Activated T-cell treated with anti-CD3 and anti-CD28 coated beads, Interleukin-2, amount 50 U/mL, for 72 hours (primary cell): ENCODE measurements at regions not wholly inside any gene's neighbourhood (a gene's known extent, or its start where the extent isn't known, plus 50 kb on each side); places are given as distances from the start of the nearest gene placed in this dataset.

Source experiments
- ATAC-seq, 2 donors: fragments of 150-1000 bp; cut with Tn5 transposase; replicated peaks in 1 of 2; 2 replicates each; pipeline ENCODE4 v1.10.0; 2021; ENCODE audit warnings: moderate library complexity in 2 of 2, mild to moderate bottlenecking in 1 of 2
- DNase-seq, 2 donors: peaks; one replicate each; pipeline ENCODE4 v3.0.0; 2021 to 2022; ENCODE audit warnings: mixed read lengths in 1 of 2
- H3K27ac Mint-ChIP-seq: one replicate; pipeline ENCODE4 v1.8.0; 2022; ENCODE audit warnings: mild to moderate bottlenecking, moderate library complexity, mixed read lengths
- H3K27me3 Mint-ChIP-seq: one replicate; pipeline ENCODE4 v1.8.0; 2022; ENCODE audit warnings: low read depth, mixed read lengths
- H3K36me3 Mint-ChIP-seq, 2 donors: one replicate each; pipeline ENCODE4 v1.8.0; 2022; ENCODE audit warnings: mixed read lengths in 2 of 2, mild to moderate bottlenecking in 1 of 2; ENCODE audit not compliant: insufficient read depth in 2 of 2
- H3K4me1 Mint-ChIP-seq: one replicate; pipeline ENCODE4 v1.8.0; 2022; ENCODE audit warnings: low read depth, mixed read lengths
- H3K4me3 Mint-ChIP-seq, 2 donors: one replicate each; pipeline ENCODE4 v1.8.0; 2022; ENCODE audit warnings: mild to moderate bottlenecking in 2 of 2, mixed read lengths in 2 of 2, moderate library complexity in 2 of 2
- H3K9me3 Mint-ChIP-seq, 2 donors: one replicate each; pipeline ENCODE4 v1.8.0; 2022; ENCODE audit warnings: mixed read lengths in 2 of 2

GRCh38 chr1:232274999-232275710 lies 354.8 kb downstream of the SIPA1L2 start:
- no peak for ATAC-seq
- peaks cover 8% of the 10 kb centered on the region for H3K27me3 Mint-ChIP-seq
- H3K4me3 Mint-ChIP-seq: no peak overlapping the region
- no peaks in the 10 kb centered on the region for H3K9me3 Mint-ChIP-seq
- H3K4me1 Mint-ChIP-seq: no peaks in the 10 kb centered on the region
- no peak overlapping the region for H3K27ac Mint-ChIP-seq
- DNase-seq: no peak
- no peaks in the 10 kb centered on the region for H3K36me3 Mint-ChIP-seq

GRCh38 chr1:232274236-232274855 lies 355.6 kb downstream of the SIPA1L2 start:
- DNase-seq (no peak), ATAC-seq (no peak)
- Mint-ChIP-seq H3K9me3 (no peaks in the 10 kb centered on the region), H3K27me3 (peaks cover 8% of the 10 kb centered on the region), H3K27ac (no peak overlapping the region), H3K36me3 (no peaks in the 10 kb centered on the region), H3K4me1 (no peaks in the 10 kb centered on the region), H3K4me3 (no peak overlapping the region)

- H3K27ac Mint-ChIP-seq: no peak overlapping the region
- ATAC-seq (no peak), DNase-seq (no peak)
- no peaks in the 10 kb centered on the region for H3K36me3 Mint-ChIP-seq
- H3K4me3 Mint-ChIP-seq: no peak overlapping the region
- H3K27me3 Mint-ChIP-seq: peaks cover 8% of the 10 kb centered on the region
- H3K4me1 Mint-ChIP-seq: no peaks in the 10 kb centered on the region
- H3K9me3 Mint-ChIP-seq: no peaks in the 10 kb centered on the region
Observed at GRCh38 chr1:232273011-232273410, 356.9 kb downstream of the SIPA1L2 start.

GRCh38 chr1:232271991-232272589 lies 357.8 kb downstream of the SIPA1L2 start:
- no peaks in the 10 kb centered on the region for H3K36me3 Mint-ChIP-seq
- H3K9me3 Mint-ChIP-seq: no peaks in the 10 kb centered on the region
- H3K27ac Mint-ChIP-seq: no peak overlapping the region
- no peak for ATAC-seq
- H3K4me3 Mint-ChIP-seq: no peak overlapping the region
- no peaks in the 10 kb centered on the region for H3K4me1 Mint-ChIP-seq
- H3K27me3 Mint-ChIP-seq: peaks cover 8% of the 10 kb centered on the region
- no peak for DNase-seq

- Mint-ChIP-seq H3K27ac (no peak overlapping the region), H3K27me3 (peaks cover 10% of the 10 kb centered on the region), H3K36me3 (no peaks in the 10 kb centered on the region), H3K4me3 (no peak overlapping the region), H3K9me3 (no peaks in the 10 kb centered on the region), H3K4me1 (no peaks in the 10 kb centered on the region)
- ATAC-seq: no peak
- DNase-seq: no peak
Observed at GRCh38 chr1:232271299-232271698, 358.6 kb downstream of the SIPA1L2 start.

- Mint-ChIP-seq H3K4me1 (no peaks in the 10 kb centered on the region), H3K36me3 (no peaks in the 10 kb centered on the region), H3K27ac (no peak overlapping the region), H3K4me3 (no peak overlapping the region), H3K9me3 (no peaks in the 10 kb centered on the region), H3K27me3 (peaks cover 15% of the 10 kb centered on the region)
- DNase-seq: no peak
- no peak for ATAC-seq
Observed at GRCh38 chr1:232269988-232270387, 359.9 kb downstream of the SIPA1L2 start.

GRCh38 chr1:232267837-232268598 lies 361.9 kb downstream of the SIPA1L2 start:
- Mint-ChIP-seq H3K4me3 (no peak overlapping the region), H3K4me1 (no peaks in the 10 kb centered on the region), H3K27ac (no peak overlapping the region), H3K36me3 (no peaks in the 10 kb centered on the region), H3K9me3 (no peaks in the 10 kb centered on the region), H3K27me3 (peaks cover 23% of the 10 kb centered on the region)
- DNase-seq: no peak
- ATAC-seq: no peak

- Mint-ChIP-seq H3K27ac (no peak overlapping the region), H3K36me3 (no peaks in the 10 kb centered on the region), H3K4me1 (no peaks in the 10 kb centered on the region), H3K27me3 (peaks cover 23% of the 10 kb centered on the region), H3K9me3 (no peaks in the 10 kb centered on the region), H3K4me3 (no peak overlapping the region)
- DNase-seq (no peak), ATAC-seq (no peak)
Observed at GRCh38 chr1:232267092-232267836, 362.7 kb downstream of the SIPA1L2 start.

- ATAC-seq (no peak), DNase-seq (no peak)
- H3K27me3 Mint-ChIP-seq: peaks cover 32% of the 10 kb centered on the region
- H3K9me3 Mint-ChIP-seq: no peaks in the 10 kb centered on the region
- H3K4me1 Mint-ChIP-seq: no peaks in the 10 kb centered on the region
- H3K36me3 Mint-ChIP-seq: no peaks in the 10 kb centered on the region
- no peak overlapping the region for H3K27ac Mint-ChIP-seq
- no peak overlapping the region for H3K4me3 Mint-ChIP-seq
Observed at GRCh38 chr1:232263452-232263851, 366.5 kb downstream of the SIPA1L2 start.

GRCh38 chr1:232262991-232263390 lies 366.9 kb downstream of the SIPA1L2 start:
- Mint-ChIP-seq H3K27me3 (peaks cover 36% of the 10 kb centered on the region), H3K4me1 (no peaks in the 10 kb centered on the region), H3K9me3 (no peaks in the 10 kb centered on the region), H3K36me3 (no peaks in the 10 kb centered on the region), H3K4me3 (no peak overlapping the region), H3K27ac (no peak overlapping the region)
- no peak for ATAC-seq
- DNase-seq: no peak

- Mint-ChIP-seq H3K27me3 (peaks cover 35% of the 10 kb centered on the region), H3K4me1 (no peaks in the 10 kb centered on the region), H3K4me3 (no peak overlapping the region), H3K36me3 (no peaks in the 10 kb centered on the region), H3K27ac (no peak overlapping the region), H3K9me3 (no peaks in the 10 kb centered on the region)
- ATAC-seq: no peak
- DNase-seq: no peak
Observed at GRCh38 chr1:232260861-232261260, 369.1 kb downstream of the SIPA1L2 start.

GRCh38 chr1:232260045-232260444 lies 369.9 kb downstream of the SIPA1L2 start:
- no peak overlapping the region for H3K4me3 Mint-ChIP-seq

GRCh38 chr1:232259333-232259732 lies 370.6 kb downstream of the SIPA1L2 start:
- H3K4me1 Mint-ChIP-seq: no peaks in the 10 kb centered on the region
- no peak for ATAC-seq
- no peak overlapping the region for H3K4me3 Mint-ChIP-seq
- peaks cover 28% of the 10 kb centered on the region for H3K27me3 Mint-ChIP-seq
- H3K9me3 Mint-ChIP-seq: no peaks in the 10 kb centered on the region
- DNase-seq: no peak
- no peaks in the 10 kb centered on the region for H3K36me3 Mint-ChIP-seq
- H3K27ac Mint-ChIP-seq: no peak overlapping the region

More at GRCh38 chr1:232260045-232260444, 369.9 kb downstream of the SIPA1L2 start:
- Mint-ChIP-seq H3K4me1 (no peaks in the 10 kb centered on the region), H3K27ac (no peak overlapping the region), H3K9me3 (no peaks in the 10 kb centered on the region), H3K27me3 (peaks cover 35% of the 10 kb centered on the region), H3K36me3 (no peaks in the 10 kb centered on the region)
- ATAC-seq: no peak
- DNase-seq: no peak
